Testis (tissue), 2 donors: ENCODE measurements at regions not wholly inside any gene's neighbourhood (a gene's known extent, or its start where the extent isn't known, plus 50 kb on each side); places are given as distances from the start of the nearest gene placed in this dataset.

ENCODE experiments used
- POLR2A ChIP-seq: fragments of 450-650 bp; IDR thresholded peaks from one replicate; pipeline ENCODE4 v1.6.1; 2017; ENCODE audit warnings: antibody characterized with exemption, mild to moderate bottlenecking, moderate library complexity
- TF ChIP-seq, protein P1 (sequence below), 3 experiments: fragments of 450-650 bp in 2 of 3; fragments of 200-600 bp in 1 of 3; sonication (generic) in 1 of 3; IDR thresholded peaks; one replicate each; pipeline ENCODE4 v1.5.1; 2016 to 2019; ENCODE audit warnings: antibody characterized with exemption in 3 of 3, mild to moderate bottlenecking in 2 of 3, moderate library complexity in 1 of 3

DNA sequence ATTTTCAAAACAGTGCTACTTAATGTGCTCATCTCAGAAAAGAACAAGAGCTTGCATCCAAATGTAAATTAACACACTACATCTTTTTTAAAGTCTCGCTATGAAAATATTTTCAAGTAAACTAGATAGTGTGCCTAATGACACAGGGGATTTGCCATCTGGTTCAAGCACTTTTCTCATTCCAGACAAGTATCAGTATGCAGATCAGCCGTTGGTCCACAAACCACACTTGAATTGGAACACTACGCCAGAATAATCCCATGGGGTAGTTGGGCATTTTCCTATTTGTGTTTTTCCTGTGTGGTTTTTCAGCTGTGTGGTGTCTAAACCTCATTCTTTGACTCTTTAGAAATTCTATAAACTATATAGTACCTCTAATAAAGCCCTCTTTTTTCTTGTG is 256.2 kb downstream of the EPHA7 start:
- TF ChIP-seq, protein P1, sequence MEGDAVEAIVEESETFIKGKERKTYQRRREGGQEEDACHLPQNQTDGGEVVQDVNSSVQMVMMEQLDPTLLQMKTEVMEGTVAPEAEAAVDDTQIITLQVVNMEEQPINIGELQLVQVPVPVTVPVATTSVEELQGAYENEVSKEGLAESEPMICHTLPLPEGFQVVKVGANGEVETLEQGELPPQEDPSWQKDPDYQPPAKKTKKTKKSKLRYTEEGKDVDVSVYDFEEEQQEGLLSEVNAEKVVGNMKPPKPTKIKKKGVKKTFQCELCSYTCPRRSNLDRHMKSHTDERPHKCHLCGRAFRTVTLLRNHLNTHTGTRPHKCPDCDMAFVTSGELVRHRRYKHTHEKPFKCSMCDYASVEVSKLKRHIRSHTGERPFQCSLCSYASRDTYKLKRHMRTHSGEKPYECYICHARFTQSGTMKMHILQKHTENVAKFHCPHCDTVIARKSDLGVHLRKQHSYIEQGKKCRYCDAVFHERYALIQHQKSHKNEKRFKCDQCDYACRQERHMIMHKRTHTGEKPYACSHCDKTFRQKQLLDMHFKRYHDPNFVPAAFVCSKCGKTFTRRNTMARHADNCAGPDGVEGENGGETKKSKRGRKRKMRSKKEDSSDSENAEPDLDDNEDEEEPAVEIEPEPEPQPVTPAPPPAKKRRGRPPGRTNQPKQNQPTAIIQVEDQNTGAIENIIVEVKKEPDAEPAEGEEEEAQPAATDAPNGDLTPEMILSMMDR (IDR thresholded peaks at IDR 0.05), result no peak
- TF ChIP-seq POLR2A, result no peak
